RWPE2 (cell line): ENCODE measurements at regions not wholly inside any gene's neighbourhood (a gene's known extent, or its start where the extent isn't known, plus 50 kb on each side); places are given as distances from the start of the nearest gene placed in this dataset.

Experiments
- ATAC-seq: fragments of 200-7000 bp; cut with Tn5 transposase; 3 replicates; pipeline ENCODE4 v1.9.1; 2021; ENCODE audit warnings: low read depth
- DNase-seq: peaks from one replicate; pipeline ENCODE4 v3.0.0-alpha.2; 2020; ENCODE audit warnings: low spot score
- H3K27ac ChIP-seq: fragments of 450-650 bp; 2 replicates; pipeline ENCODE4 v1.5.1; 2017; ENCODE audit warnings: mild to moderate bottlenecking; ENCODE audit not compliant: poor library complexity, severe bottlenecking
- H3K27me3 ChIP-seq: fragments of 250-450 bp; sonication (Bioruptor Pico); 2 replicates; pipeline ENCODE4 v1.5.1; 2021; ENCODE audit warnings: mild to moderate bottlenecking, moderate library complexity; ENCODE audit not compliant: insufficient read depth, poor library complexity, severe bottlenecking
- H3K36me3 ChIP-seq: fragments of 250-450 bp; sonication (Bioruptor Pico); 2 replicates; pipeline ENCODE4 v1.5.1; 2020; ENCODE audit warnings: low read depth, mild to moderate bottlenecking, moderate library complexity
- H3K4me1 ChIP-seq: fragments of 250-450 bp; sonication (Bioruptor Pico); 2 replicates; pipeline ENCODE4 v1.5.1; 2021; ENCODE audit warnings: mild to moderate bottlenecking, moderate library complexity; ENCODE audit not compliant: insufficient read depth, poor library complexity, severe bottlenecking
- H3K4me3 ChIP-seq: fragments of 250-450 bp; sonication (Bioruptor Pico); 2 replicates; pipeline ENCODE4 v1.5.1; 2021; ENCODE audit warnings: mild to moderate bottlenecking, moderate library complexity; ENCODE audit not compliant: severe bottlenecking
- H3K9me3 ChIP-seq: fragments of 250-450 bp; sonication (Bioruptor Pico); 2 replicates; pipeline ENCODE4 v1.5.1; 2021; ENCODE audit warnings: mild to moderate bottlenecking, moderate library complexity; ENCODE audit not compliant: severe bottlenecking
- TF ChIP-seq, protein P1 (sequence below): fragments of 450-650 bp; IDR thresholded peaks from one replicate; pipeline ENCODE4 v1.5.1; 2017; ENCODE audit warnings: mild to moderate bottlenecking, moderate library complexity; ENCODE audit not compliant: poor library complexity, severe bottlenecking

DNA sequence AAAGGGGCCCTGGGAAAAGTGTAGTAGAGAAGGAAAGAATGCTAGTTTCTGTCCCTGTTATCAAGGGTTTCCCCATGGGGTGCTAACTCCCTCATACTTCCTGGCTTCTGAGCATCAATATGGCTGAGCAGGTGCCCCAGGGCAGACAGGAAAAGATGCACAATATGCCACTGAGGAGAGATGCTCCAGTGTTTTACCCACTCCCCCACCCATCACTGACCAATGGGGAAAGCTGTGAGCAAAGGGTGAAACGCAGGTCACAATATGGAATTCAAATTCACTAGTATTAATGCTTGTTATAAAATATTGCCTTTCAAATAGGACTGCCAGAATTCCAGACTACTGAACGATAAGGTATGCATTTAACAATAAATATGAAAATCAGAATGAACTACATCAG lies 187.5 kb upstream of the CTNNB1 start:
- ATAC-seq: no peak
- no peaks in the 10 kb centered on the region for H3K9me3 ChIP-seq
- TF ChIP-seq, protein P1, sequence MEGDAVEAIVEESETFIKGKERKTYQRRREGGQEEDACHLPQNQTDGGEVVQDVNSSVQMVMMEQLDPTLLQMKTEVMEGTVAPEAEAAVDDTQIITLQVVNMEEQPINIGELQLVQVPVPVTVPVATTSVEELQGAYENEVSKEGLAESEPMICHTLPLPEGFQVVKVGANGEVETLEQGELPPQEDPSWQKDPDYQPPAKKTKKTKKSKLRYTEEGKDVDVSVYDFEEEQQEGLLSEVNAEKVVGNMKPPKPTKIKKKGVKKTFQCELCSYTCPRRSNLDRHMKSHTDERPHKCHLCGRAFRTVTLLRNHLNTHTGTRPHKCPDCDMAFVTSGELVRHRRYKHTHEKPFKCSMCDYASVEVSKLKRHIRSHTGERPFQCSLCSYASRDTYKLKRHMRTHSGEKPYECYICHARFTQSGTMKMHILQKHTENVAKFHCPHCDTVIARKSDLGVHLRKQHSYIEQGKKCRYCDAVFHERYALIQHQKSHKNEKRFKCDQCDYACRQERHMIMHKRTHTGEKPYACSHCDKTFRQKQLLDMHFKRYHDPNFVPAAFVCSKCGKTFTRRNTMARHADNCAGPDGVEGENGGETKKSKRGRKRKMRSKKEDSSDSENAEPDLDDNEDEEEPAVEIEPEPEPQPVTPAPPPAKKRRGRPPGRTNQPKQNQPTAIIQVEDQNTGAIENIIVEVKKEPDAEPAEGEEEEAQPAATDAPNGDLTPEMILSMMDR: no peak

DNA sequence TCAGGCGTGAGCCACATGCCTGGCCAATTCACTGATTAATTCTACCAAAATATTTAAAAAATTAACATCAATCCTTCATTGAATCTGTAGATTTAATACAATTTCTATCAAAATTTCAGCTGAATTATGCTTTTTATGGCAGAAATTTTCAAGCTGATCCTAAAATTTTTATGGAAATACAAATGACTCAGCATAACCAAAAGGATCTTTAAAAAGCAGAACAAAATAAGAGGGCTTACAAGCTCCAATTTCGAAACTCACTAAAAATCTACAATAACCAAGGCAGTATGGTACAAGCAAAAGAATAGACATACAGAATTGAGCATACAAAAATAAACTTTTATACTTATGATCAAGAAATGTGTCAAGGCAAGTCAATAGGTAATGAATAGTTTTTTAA lies 180.4 kb upstream of the CTNNB1 start:
- Histone ChIP-seq H3K9me3 (no peaks in the 10 kb centered on the region), H3K27me3 (no peaks in the 10 kb centered on the region)

More for the DNA sequence above, 187.5 kb upstream of the CTNNB1 start:
- H3K27ac ChIP-seq: no peak overlapping the region
- H3K4me3 ChIP-seq: no peak overlapping the region
- no peaks in the 10 kb centered on the region for H3K27me3 ChIP-seq
- H3K4me1 ChIP-seq: no peaks in the 10 kb centered on the region
- no peaks in the 10 kb centered on the region for H3K36me3 ChIP-seq
- no peak for DNase-seq

DNA sequence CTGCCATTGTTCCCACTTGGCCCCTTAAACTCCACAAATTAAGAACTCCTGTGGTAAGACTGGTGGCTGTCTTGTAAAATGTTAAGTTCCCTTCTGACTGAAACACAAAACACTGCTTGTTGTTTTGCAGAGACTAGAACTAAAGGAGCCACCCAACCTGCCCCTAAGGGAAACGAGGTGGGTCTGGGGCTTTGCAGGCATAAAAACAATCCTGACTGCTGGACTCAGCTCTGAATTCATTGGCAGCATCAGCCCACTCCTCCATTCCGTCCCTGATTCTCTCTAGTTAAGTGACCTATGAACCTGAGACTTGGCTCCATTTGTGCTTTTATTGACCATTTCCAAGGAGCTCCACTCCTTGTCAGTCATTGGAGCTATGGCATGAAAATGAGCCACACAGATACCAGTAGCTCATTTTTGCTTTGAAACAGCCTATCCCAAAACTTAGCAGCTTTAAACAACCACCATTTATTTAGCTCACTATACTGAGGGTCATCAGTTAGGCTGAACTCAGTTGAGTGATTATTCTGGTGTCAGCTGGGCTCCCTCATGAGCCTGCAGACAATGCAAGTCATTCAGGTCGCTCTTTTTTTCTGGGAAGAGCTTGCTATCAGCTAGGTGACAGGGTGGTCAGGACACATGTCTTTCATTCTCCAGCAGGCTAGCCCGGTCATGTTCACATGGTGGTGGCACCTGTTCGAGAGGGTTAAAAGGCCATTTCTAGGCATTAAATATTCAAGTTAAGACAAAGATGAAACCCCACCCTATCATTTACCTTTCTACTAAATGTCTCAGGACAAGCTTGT lies 175.1 kb upstream of the CTNNB1 start:
- ATAC-seq (no peak), DNase-seq (no peak)
- no peak overlapping the region for H3K27ac ChIP-seq
- no peaks in the 10 kb centered on the region for H3K27me3 ChIP-seq
- no peak overlapping the region for H3K4me3 ChIP-seq
- H3K36me3 ChIP-seq: no peaks in the 10 kb centered on the region
- TF ChIP-seq, protein P1: no peak
- no peaks in the 10 kb centered on the region for H3K4me1 ChIP-seq
- no peaks in the 10 kb centered on the region for H3K9me3 ChIP-seq

More for the DNA sequence above, 180.4 kb upstream of the CTNNB1 start:
- DNase-seq: no peak
- Histone ChIP-seq H3K27ac (no peak overlapping the region), H3K4me1 (no peaks in the 10 kb centered on the region), H3K4me3 (no peak overlapping the region), H3K36me3 (no peaks in the 10 kb centered on the region)
- TF ChIP-seq, protein P1: no peak
- ATAC-seq: no peak

DNA sequence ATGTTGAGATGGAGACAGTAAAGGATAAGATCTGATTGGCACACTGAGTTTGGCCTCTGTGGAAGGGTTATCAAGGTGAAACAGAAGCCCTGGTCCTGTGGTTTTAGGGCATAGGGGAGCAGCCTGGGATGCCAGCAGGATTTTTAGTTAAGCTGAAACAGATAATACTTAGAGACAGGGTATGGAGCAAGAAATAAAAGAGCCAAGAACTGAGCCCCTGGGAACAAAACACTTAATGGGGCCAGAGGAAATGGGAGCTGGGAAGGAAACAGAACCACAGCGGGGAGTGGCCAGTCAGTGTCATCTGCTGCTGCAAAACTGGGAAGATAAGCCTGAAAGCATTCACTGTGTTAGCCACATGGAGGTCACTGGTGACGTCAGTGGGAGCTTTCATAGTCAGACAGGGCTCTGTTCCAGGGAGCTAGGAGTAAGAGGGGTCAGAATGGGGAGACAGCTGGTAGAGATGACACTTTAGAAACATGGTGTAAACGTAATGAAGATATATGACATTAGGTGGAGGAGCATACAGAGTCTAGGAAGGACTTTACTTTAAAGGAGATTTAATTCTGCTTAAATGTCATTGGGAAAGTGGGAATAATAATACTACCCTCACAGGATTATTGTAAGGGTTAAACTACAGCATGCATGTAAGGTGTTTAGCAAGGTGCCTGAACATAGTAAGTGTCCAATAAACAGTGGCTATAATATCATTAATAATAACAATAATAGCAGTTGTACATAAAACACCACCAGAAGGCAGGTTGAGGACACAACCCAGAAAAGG lies 172.7 kb upstream of the CTNNB1 start:
- Histone ChIP-seq H3K4me1 (no peaks in the 10 kb centered on the region), H3K36me3 (no peaks in the 10 kb centered on the region), H3K4me3 (no peak overlapping the region), H3K9me3 (no peaks in the 10 kb centered on the region), H3K27ac (no peak overlapping the region), H3K27me3 (no peaks in the 10 kb centered on the region)
- TF ChIP-seq, protein P1: no peak
- DNase-seq: no peak
- peak; percentile 38; the same call in 1 of the 3 replicates for ATAC-seq
